Spleen (tissue), 11 donors: ENCODE measurements at regions not wholly inside any gene's neighbourhood (a gene's known extent, or its start where the extent isn't known, plus 50 kb on each side); places are given as distances from the start of the nearest gene placed in this dataset.

Experiments used
- DNase-seq: peaks from one replicate; pipeline ENCODE4 v3.0.0-alpha.2; 2020
- H3K27ac ChIP-seq, 8 donors: fragments of 200-600 bp; sonication (generic) in 7 of 8; 1 replicate in 4 of 8; 2 replicates in 4 of 8; pipeline versions ENCODE4 v1.5.0 to v1.8.0; 2016 to 2021; ENCODE audit warnings: inconsistent platforms in 4 of 8, mild to moderate bottlenecking in 4 of 8, moderate library complexity in 1 of 8
- H3K27me3 ChIP-seq, 7 donors: fragments of 200-600 bp; sonication (generic) in 6 of 7; replicated peaks in 1 of 7; 1 replicate in 4 of 7; 2 replicates in 3 of 7; pipeline versions ENCODE4 v1.5.0 to v1.8.0; 2016 to 2021; ENCODE audit warnings: inconsistent platforms in 3 of 7, mild to moderate bottlenecking in 1 of 7
- H3K36me3 ChIP-seq, 6 donors: fragments of 200-600 bp; sonication (generic) in 5 of 6; 1 replicate in 4 of 6; 2 replicates in 2 of 6; pipeline versions ENCODE4 v1.5.0 to v1.8.0; 2016 to 2021; ENCODE audit warnings: inconsistent platforms in 2 of 6
- H3K4me1 ChIP-seq, 6 donors: fragments of 200-600 bp; sonication (generic) in 5 of 6; 1 replicate in 3 of 6; 2 replicates in 3 of 6; pipeline versions ENCODE4 v1.5.0 to v1.8.0; 2016 to 2021; ENCODE audit warnings: inconsistent platforms in 3 of 6
- H3K4me3 ChIP-seq, 8 donors: fragments of 200-600 bp; sonication (generic) in 7 of 8; 1 replicate in 4 of 8; 2 replicates in 4 of 8; pipeline versions ENCODE4 v1.5.0 to v1.8.0; 2016 to 2021; ENCODE audit warnings: inconsistent platforms in 4 of 8, mild to moderate bottlenecking in 4 of 8, moderate library complexity in 2 of 8
- H3K9me3 ChIP-seq, 8 donors: fragments of 200-600 bp; sonication (generic) in 7 of 8; 1 replicate in 4 of 8; 2 replicates in 4 of 8; pipeline versions ENCODE4 v1.5.0 to v1.8.0; 2016 to 2021; ENCODE audit warnings: inconsistent platforms in 4 of 8
- CTCF ChIP-seq, 11 experiments: fragments of 200-600 bp in 7 of 11; fragments of 450-650 bp in 4 of 11; sonication (generic) in 4 of 11; IDR thresholded peaks in 8 of 11; conservative IDR thresholded peaks in 3 of 11; 1 replicate in 7 of 11; 2 replicates in 4 of 11; pipeline versions ENCODE4 v1.4.0 to v1.8.0; 2016 to 2021; ENCODE audit warnings: antibody characterized with exemption in 11 of 11, inconsistent platforms in 4 of 11, mild to moderate bottlenecking in 1 of 11
- POLR2A ChIP-seq, 3 donors: fragments of 450-650 bp; IDR thresholded peaks; one replicate each; pipeline ENCODE4 v1.5.1; 2017; ENCODE audit warnings: antibody characterized with exemption in 3 of 3, mild to moderate bottlenecking in 1 of 3
- POLR2AphosphoS5 ChIP-seq, 3 donors: sonication (generic); formaldehyde crosslinking; IDR thresholded peaks; one replicate each; pipeline ENCODE4 v1.5.1; 2017; ENCODE audit warnings: antibody characterized with exemption in 3 of 3
- WGBS, 5 donors: extraction: QIAGEN DNeasy Blood & Tissue Kit in 3 of 5; methylation state at CpG; one replicate each; pipeline versions ENCODE4 v1.1.5 to v1.1.7; 2013 to 2018; 5-methylcytosine and 5-hydroxymethylcytosine counted together
- intact Hi-C: fragments of 100-400 bp; cut with DNase I; formaldehyde crosslinking; loops from one replicate; pipeline ENCODE4 v1.15.0; 2023; ENCODE audit warnings: low total_unique reads
- donor health status: healthy with polysubstance abuse.
- donor health status: DM: no; HTN: no; CAD: no; lungs with moderate emphysema.
- donor health status: DM: no; HTN: no; CAD: no.
- donor health status: Bipolar disorder and iron deficiency.
- donor health status: healthy.
- donor health status: DM: no; HTN: no; CAD: no.
- donor health status: DM: yes; HTN: yes; CAD: no.

- no peak for DNase-seq
- Histone ChIP-seq H3K27me3 (peaks cover 0 to under 1% (median 0%) of the 10 kb centered on the region in 7 donors), H3K27ac (no peak overlapping the region), H3K4me3 (no peak overlapping the region), H3K9me3 (no peaks in the 10 kb centered on the region), H3K36me3 (no peaks in the 10 kb centered on the region), H3K4me1 (no peaks in the 10 kb centered on the region)
- intact Hi-C loops: no loop called here
- 94 to 100% (median 97%) methylated on average over 1 of the region's 1 CpG for WGBS, 5 donors
- no peak for TF ChIP-seq POLR2AphosphoS5 (IDR thresholded peaks at IDR 0.05)
Measured at GRCh38 chr9:90310521-90310876, 332.1 kb downstream of the DIRAS2 start.

- Histone ChIP-seq H3K36me3 (no peaks in the 10 kb centered on the region), H3K27ac (no peak overlapping the region), H3K4me3 (no peak overlapping the region), H3K4me1 (no peaks in the 10 kb centered on the region), H3K9me3 (no peaks in the 10 kb centered on the region), H3K27me3 (peaks cover 0 to 13% (median 0%) of the 10 kb centered on the region in 7 donors)
- intact Hi-C loops: no loop called here
- DNase-seq: no peak
- 48 to 58% (median 54%) methylated on average over 7 of the region's 7 CpGs for WGBS, 5 donors
- TF ChIP-seq CTCF (IDR thresholded peaks at IDR 0.05 in 8 of 11, conservative IDR thresholded peaks at IDR 0.05 in 3 of 11): no peak
- no peak for TF ChIP-seq POLR2AphosphoS5 (IDR thresholded peaks at IDR 0.05)
- no peak for TF ChIP-seq POLR2A (IDR thresholded peaks at IDR 0.05)
Measured at GRCh38 chr9:90311811-90312210, 330.8 kb downstream of the DIRAS2 start.

- H3K4me3 ChIP-seq: no peak overlapping the region
- 54 to 79% (median 65%) methylated on average over 1 of the region's 1 CpG for WGBS, 5 donors
- no peak for TF ChIP-seq POLR2A (IDR thresholded peaks at IDR 0.05)
- no peak for TF ChIP-seq CTCF (IDR thresholded peaks at IDR 0.05 in 8 of 11, conservative IDR thresholded peaks at IDR 0.05 in 3 of 11)
- no peak for TF ChIP-seq POLR2AphosphoS5 (IDR thresholded peaks at IDR 0.05)
Measured at GRCh38 chr9:90322296-90322695, 320.3 kb downstream of the DIRAS2 start.

GRCh38 chr9:90325913-90326653, 316.5 kb downstream of the DIRAS2 start:
- no peak overlapping the region for H3K27ac ChIP-seq
- DNase-seq: no peak
- WGBS, 5 donors: 53 to 59% (median 56%) methylated on average over 6 of the region's 6 CpGs
- H3K9me3 ChIP-seq: no peaks in the 10 kb centered on the region
- no peaks in the 10 kb centered on the region for H3K36me3 ChIP-seq
- H3K4me1 ChIP-seq: no peaks in the 10 kb centered on the region
- no peak for TF ChIP-seq POLR2A (IDR thresholded peaks at IDR 0.05)
- TF ChIP-seq POLR2AphosphoS5 (IDR thresholded peaks at IDR 0.05): no peak
- no peak for TF ChIP-seq CTCF (IDR thresholded peaks at IDR 0.05 in 8 of 11, conservative IDR thresholded peaks at IDR 0.05 in 3 of 11)
- H3K27me3 ChIP-seq: peaks cover 0 to 3% (median 0%) of the 10 kb centered on the region in 7 donors
- H3K4me3 ChIP-seq: no peak overlapping the region
- intact Hi-C loops: no loop called here

More at GRCh38 chr9:90322296-90322695, 320.3 kb downstream of the DIRAS2 start:
- Histone ChIP-seq H3K36me3 (no peaks in the 10 kb centered on the region), H3K27ac (no peak overlapping the region), H3K27me3 (peaks cover 0 to 13% (median 0%) of the 10 kb centered on the region in 7 donors), H3K4me1 (no peaks in the 10 kb centered on the region), H3K9me3 (no peaks in the 10 kb centered on the region)
- DNase-seq: no peak
- intact Hi-C loops: no loop called here
